RWPE1 (cell line): ENCODE measurements at regions not wholly inside any gene's neighbourhood (a gene's known extent, or its start where the extent isn't known, plus 50 kb on each side); places are given as distances from the start of the nearest gene placed in this dataset.

ENCODE experiments used
- CTCF ChIA-PET: fragments of 350-600 bp; sonication (Branson Sonifier 250); formaldehyde crosslinking; extraction: SDS; loops from one replicate; lab custom pipeline; 2021; lab: Yijun Ruan, JAX
- POLR2A ChIA-PET: fragments of 400-600 bp; formaldehyde crosslinking; extraction: SDS; loops from one replicate; lab custom pipeline; 2020; ENCODE audit warnings: antibody characterized with exemption; ENCODE audit not compliant: low non-redundant PET; lab: Yijun Ruan, JAX
- DNase-seq: peaks from one replicate; pipeline ENCODE4 v3.0.0; 2012; ENCODE audit warnings: low spot score
- H3K27ac ChIP-seq: fragments of 450-650 bp; 2 replicates; pipeline ENCODE4 v1.5.1; 2017
- TF ChIP-seq, protein P1 (sequence below): fragments of 450-650 bp; conservative IDR thresholded peaks from 2 replicates; pipeline ENCODE4 v1.5.1; 2017; ENCODE audit warnings: low read depth, mild to moderate bottlenecking

GRCh38 chr4:66223068-66223703 lies 552.9 kb upstream of the EPHA5 start:
- ChIA-PET POLR2A (no interaction called here), CTCF (interaction anchor here (0.6 kb wide), 1 partner anchor 172 kb away, joined by 4 read pairs; no protein-coding TSS in a partner anchor)
- H3K27ac ChIP-seq: no peak overlapping the region
- TF ChIP-seq, protein P1, sequence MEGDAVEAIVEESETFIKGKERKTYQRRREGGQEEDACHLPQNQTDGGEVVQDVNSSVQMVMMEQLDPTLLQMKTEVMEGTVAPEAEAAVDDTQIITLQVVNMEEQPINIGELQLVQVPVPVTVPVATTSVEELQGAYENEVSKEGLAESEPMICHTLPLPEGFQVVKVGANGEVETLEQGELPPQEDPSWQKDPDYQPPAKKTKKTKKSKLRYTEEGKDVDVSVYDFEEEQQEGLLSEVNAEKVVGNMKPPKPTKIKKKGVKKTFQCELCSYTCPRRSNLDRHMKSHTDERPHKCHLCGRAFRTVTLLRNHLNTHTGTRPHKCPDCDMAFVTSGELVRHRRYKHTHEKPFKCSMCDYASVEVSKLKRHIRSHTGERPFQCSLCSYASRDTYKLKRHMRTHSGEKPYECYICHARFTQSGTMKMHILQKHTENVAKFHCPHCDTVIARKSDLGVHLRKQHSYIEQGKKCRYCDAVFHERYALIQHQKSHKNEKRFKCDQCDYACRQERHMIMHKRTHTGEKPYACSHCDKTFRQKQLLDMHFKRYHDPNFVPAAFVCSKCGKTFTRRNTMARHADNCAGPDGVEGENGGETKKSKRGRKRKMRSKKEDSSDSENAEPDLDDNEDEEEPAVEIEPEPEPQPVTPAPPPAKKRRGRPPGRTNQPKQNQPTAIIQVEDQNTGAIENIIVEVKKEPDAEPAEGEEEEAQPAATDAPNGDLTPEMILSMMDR: no peak
- no peak for DNase-seq

- ChIA-PET CTCF (no interaction called here), POLR2A (no interaction called here)
- TF ChIP-seq, protein P1: no peak
- no peak for DNase-seq
- no peak overlapping the region for H3K27ac ChIP-seq
Observed at GRCh38 chr4:66219401-66219800, 549.1 kb upstream of the EPHA5 start.

DNA sequence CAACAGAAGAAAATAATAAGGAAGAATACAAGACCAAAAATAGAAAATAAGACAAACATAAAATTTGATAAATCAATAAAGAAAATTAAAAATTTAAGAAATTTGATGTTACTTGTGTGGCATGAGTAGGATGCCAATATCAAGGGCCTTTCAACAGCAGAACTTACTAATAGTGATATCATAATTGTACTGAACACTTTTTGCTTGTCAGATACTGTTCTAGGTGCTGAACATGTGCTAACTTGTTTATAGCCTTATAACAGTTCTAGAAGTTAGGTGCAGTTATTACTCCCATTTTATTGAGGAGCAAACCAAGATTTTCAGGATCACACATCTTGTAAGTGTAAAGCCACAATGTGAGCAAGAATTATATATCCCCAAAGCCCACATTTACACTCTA lies 546.0 kb upstream of the EPHA5 start:
- H3K27ac ChIP-seq: no peak overlapping the region
- ChIA-PET CTCF (no interaction called here), POLR2A (no interaction called here)
- DNase-seq: no peak
- TF ChIP-seq, protein P1: no peak

DNA sequence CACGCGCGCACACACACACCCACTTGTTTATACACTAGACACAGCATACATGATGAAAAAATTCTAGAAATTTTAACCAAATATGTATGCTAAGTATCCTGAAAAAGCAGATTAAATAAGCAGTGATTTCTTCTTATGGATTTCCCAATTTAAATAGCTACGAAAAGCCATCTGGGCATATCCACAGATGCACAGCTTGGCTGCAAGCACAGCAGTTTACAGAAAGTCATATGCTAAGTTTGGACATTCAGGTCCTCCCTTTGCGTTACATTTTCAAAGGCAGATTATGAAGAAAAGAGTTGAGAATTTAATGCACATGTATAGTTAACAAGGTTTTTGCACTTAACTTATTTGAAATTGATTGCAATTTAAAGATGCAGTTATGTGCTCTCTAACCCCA lies 542.2 kb upstream of the EPHA5 start:
- no peak for DNase-seq
- TF ChIP-seq, protein P1: no peak
- ChIA-PET POLR2A (no interaction called here), CTCF (interaction anchor here (0.6 kb wide), 1 partner anchor 28 kb away, joined by 3 read pairs; no protein-coding TSS in a partner anchor)
- no peak overlapping the region for H3K27ac ChIP-seq

- POLR2A ChIA-PET: no interaction called here
- H3K27ac ChIP-seq: no peak overlapping the region
- TF ChIP-seq, protein P1: no peak
- no peak for DNase-seq
- CTCF ChIA-PET: no interaction called here
Observed at GRCh38 chr4:66204534-66205247, 534.4 kb upstream of the EPHA5 start.

- no peak for DNase-seq
- H3K27ac ChIP-seq: no peak overlapping the region
- TF ChIP-seq, protein P1: no peak
- ChIA-PET CTCF (no interaction called here), POLR2A (no interaction called here)
Observed at GRCh38 chr4:66202870-66203269, 532.6 kb upstream of the EPHA5 start.
